ENCODE measurements at regions not wholly inside any gene's neighbourhood (a gene's known extent, or its start where the extent isn't known, plus 50 kb on each side); places are given as distances from the start of the nearest gene placed in this dataset.
"Not testable (repeated sequence)": the region's sequence is repeated elsewhere in the genome, so short reads cannot be mapped to it uniquely, and the experiment has no call there.

DNA sequence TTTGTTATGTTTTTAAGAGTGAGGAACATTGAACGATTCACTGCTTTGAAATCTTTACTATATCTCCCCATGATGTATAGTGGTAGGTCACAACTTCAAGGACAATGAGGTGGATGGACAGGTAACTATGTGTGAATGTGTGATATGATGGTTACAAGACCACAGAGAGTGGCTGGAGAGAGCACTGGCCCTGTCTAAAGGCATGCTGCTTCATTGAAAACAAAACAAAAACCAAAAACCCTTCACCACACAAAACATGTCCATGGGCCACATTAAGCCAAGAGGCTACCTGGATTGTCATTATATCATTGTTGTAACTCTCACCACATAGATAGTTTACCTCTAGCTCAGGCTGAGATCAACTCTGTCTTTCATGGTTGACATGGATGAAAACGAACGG, 180.6 kb upstream of the TENT5A start:
- Mint-ChIP-seq H3K9me3 (peaks cover 0 to 2% of the 10 kb centered on the region in 2 experiments; a peak in 2 of 5 replicates), H3K4me1 (no peaks in the 10 kb centered on the region), H3K4me3 (no peak overlapping the region), H3K27ac (no peak overlapping the region), H3K27me3 (ENCODE audit: low read depth) (no peaks in the 10 kb centered on the region), H3K36me3 (ENCODE audit: insufficient read depth in 1 of 3, low read depth in 3 of 3) (no peaks in the 10 kb centered on the region)
- Histone ChIP-seq H3K9ac (ENCODE audit: extremely low read depth, insufficient read length, low read length) (no peak overlapping the region), H3K18ac (ENCODE audit: insufficient read length, low read depth, low read length) (no peak overlapping the region), H3K23me2 (ENCODE audit: insufficient read length, low read depth, low read length, poor library complexity, severe bottlenecking) (no peaks in the 10 kb centered on the region), H3K4me1 (ENCODE audit: insufficient read depth, low read length) (no peaks in the 10 kb centered on the region), H2BK5ac (ENCODE audit: insufficient read length, low read length) (no peak overlapping the region), H3K23ac (ENCODE audit: insufficient read length, low read depth, low read length) (no peak overlapping the region), H2BK20ac (ENCODE audit: low read depth, low read length, poor library complexity, severe bottlenecking) (no peak overlapping the region), H2BK12ac (ENCODE audit: insufficient read length, low read depth, low read length) (no peak overlapping the region), H2BK15ac (ENCODE audit: low read depth, low read length) (no peak overlapping the region), H2BK120ac (ENCODE audit: low read depth, low read length, poor library complexity, severe bottlenecking) (no peak overlapping the region), H4K20me1 (ENCODE audit: control insufficient read depth, insufficient read depth, insufficient read length) (no peaks in the 10 kb centered on the region), H3K14ac (ENCODE audit: insufficient read depth, low read length) (no peak overlapping the region), H2AK5ac (ENCODE audit: insufficient read length, low read length) (no peak overlapping the region), H3K56ac (ENCODE audit: insufficient read length, low read depth, low read length) (no peak overlapping the region), H3K4me2 (ENCODE audit: insufficient read depth, insufficient read length, low read length) (no peak overlapping the region), H4K5ac (ENCODE audit: insufficient read length, low read depth, low read length) (no peak overlapping the region), H3K4ac (ENCODE audit: low read depth, low read length) (no peak overlapping the region), H3K79me1 (ENCODE audit: insufficient read depth, low read depth, low read length, poor library complexity, severe bottlenecking) (no peaks in the 10 kb centered on the region), H3K27ac (ENCODE audit: insufficient read length, low read depth, low read length) (no peak overlapping the region), H4K91ac (ENCODE audit: insufficient read length, low read depth, low read length) (no peak overlapping the region), H3T11ph (ENCODE audit: low read length) (no peak overlapping the region), H3K9me3 (ENCODE audit: control insufficient read depth, low read depth, low read length) (no peaks in the 10 kb centered on the region), H3K27me3 (ENCODE audit: insufficient read depth, low read length) (no peaks in the 10 kb centered on the region), H4K8ac (replicated peaks; ENCODE audit: insufficient read length, low read depth, low read length) (no peak overlapping the region), H2AFZ (ENCODE audit: low read length) (no peak overlapping the region), H3K79me2 (ENCODE audit: insufficient read depth, low read length) (no peaks in the 10 kb centered on the region)
- TF ChIP-seq, protein P1, sequence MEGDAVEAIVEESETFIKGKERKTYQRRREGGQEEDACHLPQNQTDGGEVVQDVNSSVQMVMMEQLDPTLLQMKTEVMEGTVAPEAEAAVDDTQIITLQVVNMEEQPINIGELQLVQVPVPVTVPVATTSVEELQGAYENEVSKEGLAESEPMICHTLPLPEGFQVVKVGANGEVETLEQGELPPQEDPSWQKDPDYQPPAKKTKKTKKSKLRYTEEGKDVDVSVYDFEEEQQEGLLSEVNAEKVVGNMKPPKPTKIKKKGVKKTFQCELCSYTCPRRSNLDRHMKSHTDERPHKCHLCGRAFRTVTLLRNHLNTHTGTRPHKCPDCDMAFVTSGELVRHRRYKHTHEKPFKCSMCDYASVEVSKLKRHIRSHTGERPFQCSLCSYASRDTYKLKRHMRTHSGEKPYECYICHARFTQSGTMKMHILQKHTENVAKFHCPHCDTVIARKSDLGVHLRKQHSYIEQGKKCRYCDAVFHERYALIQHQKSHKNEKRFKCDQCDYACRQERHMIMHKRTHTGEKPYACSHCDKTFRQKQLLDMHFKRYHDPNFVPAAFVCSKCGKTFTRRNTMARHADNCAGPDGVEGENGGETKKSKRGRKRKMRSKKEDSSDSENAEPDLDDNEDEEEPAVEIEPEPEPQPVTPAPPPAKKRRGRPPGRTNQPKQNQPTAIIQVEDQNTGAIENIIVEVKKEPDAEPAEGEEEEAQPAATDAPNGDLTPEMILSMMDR (conservative IDR thresholded peaks at IDR 0.05), result no peak
- WGBS (ENCODE audit: extremely low coverage, insufficient read length, low lambda C conversion rate), result no CpG with 5 or more reads among the region's 3 CpGs
- no peak for DNase-seq

DNA sequence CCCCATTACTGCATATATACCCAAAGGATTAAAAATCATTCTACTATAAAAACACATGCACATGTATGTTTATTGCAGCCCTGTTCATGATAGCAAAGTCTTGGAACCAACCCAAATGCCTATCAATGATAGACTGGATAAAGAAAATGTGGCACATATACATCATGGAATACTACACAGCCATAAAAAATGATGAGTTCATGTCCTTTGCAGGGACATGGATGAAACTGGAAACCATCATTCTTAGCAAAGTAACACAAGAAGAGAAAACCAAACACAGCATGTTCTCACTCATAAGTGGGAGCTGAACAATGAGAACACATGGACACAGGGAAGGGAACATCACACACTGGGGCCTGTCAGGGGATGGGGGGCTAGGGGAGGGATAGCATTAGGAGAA, 180.0 kb upstream of the TENT5A start:
- not testable (repeated sequence) for H2BK120ac ChIP-seq (ENCODE audit: low read depth, low read length, poor library complexity, severe bottlenecking); H3K4me1 ChIP-seq (ENCODE audit: insufficient read depth, low read length); H3K18ac ChIP-seq (ENCODE audit: insufficient read length, low read depth, low read length); H2AFZ ChIP-seq (ENCODE audit: low read length); DNase-seq; H4K8ac ChIP-seq (replicated peaks; ENCODE audit: insufficient read length, low read depth, low read length); H3K27ac ChIP-seq (ENCODE audit: insufficient read length, low read depth, low read length); H2BK12ac ChIP-seq (ENCODE audit: insufficient read length, low read depth, low read length); H3K4me2 ChIP-seq (ENCODE audit: insufficient read depth, insufficient read length, low read length); H3K4me3 Mint-ChIP-seq; H3K27ac Mint-ChIP-seq; H3K9ac ChIP-seq (ENCODE audit: extremely low read depth, insufficient read length, low read length); H3K9me3 ChIP-seq (ENCODE audit: control insufficient read depth, low read depth, low read length); H4K20me1 ChIP-seq (ENCODE audit: control insufficient read depth, insufficient read depth, insufficient read length); H3K79me2 ChIP-seq (ENCODE audit: insufficient read depth, low read length); H4K91ac ChIP-seq (ENCODE audit: insufficient read length, low read depth, low read length); H3K9me3 Mint-ChIP-seq; H3K27me3 Mint-ChIP-seq (ENCODE audit: low read depth); H2BK20ac ChIP-seq (ENCODE audit: low read depth, low read length, poor library complexity, severe bottlenecking); H3K23ac ChIP-seq (ENCODE audit: insufficient read length, low read depth, low read length); H3K14ac ChIP-seq (ENCODE audit: insufficient read depth, low read length); H2BK5ac ChIP-seq (ENCODE audit: insufficient read length, low read length); H2AK5ac ChIP-seq (ENCODE audit: insufficient read length, low read length); H3K79me1 ChIP-seq (ENCODE audit: insufficient read depth, low read depth, low read length, poor library complexity, severe bottlenecking); H3T11ph ChIP-seq (ENCODE audit: low read length); H3K4ac ChIP-seq (ENCODE audit: low read depth, low read length); H3K23me2 ChIP-seq (ENCODE audit: insufficient read length, low read depth, low read length, poor library complexity, severe bottlenecking); H3K27me3 ChIP-seq (ENCODE audit: insufficient read depth, low read length); H3K56ac ChIP-seq (ENCODE audit: insufficient read length, low read depth, low read length); H2BK15ac ChIP-seq (ENCODE audit: low read depth, low read length); H3K4me1 Mint-ChIP-seq; H3K36me3 Mint-ChIP-seq (ENCODE audit: insufficient read depth in 1 of 3, low read depth in 3 of 3); H4K5ac ChIP-seq (ENCODE audit: insufficient read length, low read depth, low read length)

Data from H9 (cell line).